ENCODE measurements at regions not wholly inside any gene's neighbourhood (a gene's known extent, or its start where the extent isn't known, plus 50 kb on each side); places are given as distances from the start of the nearest gene placed in this dataset.

DNA sequence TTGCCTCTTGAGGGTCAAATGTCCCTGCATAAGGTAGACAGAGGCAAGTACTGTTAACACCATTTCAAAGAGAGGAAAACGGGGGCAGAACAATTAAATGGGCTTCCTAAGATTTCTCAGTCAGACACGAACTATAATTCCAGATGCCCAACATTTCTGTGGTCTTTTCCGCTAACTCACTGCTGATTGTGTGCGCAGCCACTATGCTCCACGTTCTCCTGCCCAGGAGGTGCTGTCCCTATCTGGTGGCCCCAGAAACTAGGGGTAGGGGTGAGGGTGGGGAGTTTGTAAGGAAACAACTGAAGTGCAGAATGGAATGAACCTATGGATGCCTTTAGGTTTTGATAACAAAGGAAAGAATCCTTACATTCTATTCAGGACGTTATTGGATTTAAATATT, 86.1 kb upstream of the BACH2 start:
- no peak for DNase-seq (ENCODE audit: extremely low spot score in 2 of 2)
- Histone ChIP-seq H3K27me3 (no peaks in the 10 kb centered on the region), H3K27ac (no peak overlapping the region), H3K4me1 (no peaks in the 10 kb centered on the region), H3K4me3 (no peak overlapping the region), H3K9me3 (no peaks in the 10 kb centered on the region), H3K36me3 (no peaks in the 10 kb centered on the region)
- intact Hi-C loops (cut with DNase I), result loop anchor here (10.0 kb wide), 1 partner anchor 1722 kb away; no protein-coding TSS in a partner anchor
- TF ChIP-seq POLR2A (IDR thresholded peaks at IDR 0.05), result no peak
- TF ChIP-seq, protein P1, sequence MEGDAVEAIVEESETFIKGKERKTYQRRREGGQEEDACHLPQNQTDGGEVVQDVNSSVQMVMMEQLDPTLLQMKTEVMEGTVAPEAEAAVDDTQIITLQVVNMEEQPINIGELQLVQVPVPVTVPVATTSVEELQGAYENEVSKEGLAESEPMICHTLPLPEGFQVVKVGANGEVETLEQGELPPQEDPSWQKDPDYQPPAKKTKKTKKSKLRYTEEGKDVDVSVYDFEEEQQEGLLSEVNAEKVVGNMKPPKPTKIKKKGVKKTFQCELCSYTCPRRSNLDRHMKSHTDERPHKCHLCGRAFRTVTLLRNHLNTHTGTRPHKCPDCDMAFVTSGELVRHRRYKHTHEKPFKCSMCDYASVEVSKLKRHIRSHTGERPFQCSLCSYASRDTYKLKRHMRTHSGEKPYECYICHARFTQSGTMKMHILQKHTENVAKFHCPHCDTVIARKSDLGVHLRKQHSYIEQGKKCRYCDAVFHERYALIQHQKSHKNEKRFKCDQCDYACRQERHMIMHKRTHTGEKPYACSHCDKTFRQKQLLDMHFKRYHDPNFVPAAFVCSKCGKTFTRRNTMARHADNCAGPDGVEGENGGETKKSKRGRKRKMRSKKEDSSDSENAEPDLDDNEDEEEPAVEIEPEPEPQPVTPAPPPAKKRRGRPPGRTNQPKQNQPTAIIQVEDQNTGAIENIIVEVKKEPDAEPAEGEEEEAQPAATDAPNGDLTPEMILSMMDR (IDR thresholded peaks at IDR 0.05), result no peak
- no peak for TF ChIP-seq POLR2AphosphoS5 (IDR thresholded peaks at IDR 0.05; ENCODE audit: insufficient read depth in 1 of 2, low read depth in 1 of 2)

DNA sequence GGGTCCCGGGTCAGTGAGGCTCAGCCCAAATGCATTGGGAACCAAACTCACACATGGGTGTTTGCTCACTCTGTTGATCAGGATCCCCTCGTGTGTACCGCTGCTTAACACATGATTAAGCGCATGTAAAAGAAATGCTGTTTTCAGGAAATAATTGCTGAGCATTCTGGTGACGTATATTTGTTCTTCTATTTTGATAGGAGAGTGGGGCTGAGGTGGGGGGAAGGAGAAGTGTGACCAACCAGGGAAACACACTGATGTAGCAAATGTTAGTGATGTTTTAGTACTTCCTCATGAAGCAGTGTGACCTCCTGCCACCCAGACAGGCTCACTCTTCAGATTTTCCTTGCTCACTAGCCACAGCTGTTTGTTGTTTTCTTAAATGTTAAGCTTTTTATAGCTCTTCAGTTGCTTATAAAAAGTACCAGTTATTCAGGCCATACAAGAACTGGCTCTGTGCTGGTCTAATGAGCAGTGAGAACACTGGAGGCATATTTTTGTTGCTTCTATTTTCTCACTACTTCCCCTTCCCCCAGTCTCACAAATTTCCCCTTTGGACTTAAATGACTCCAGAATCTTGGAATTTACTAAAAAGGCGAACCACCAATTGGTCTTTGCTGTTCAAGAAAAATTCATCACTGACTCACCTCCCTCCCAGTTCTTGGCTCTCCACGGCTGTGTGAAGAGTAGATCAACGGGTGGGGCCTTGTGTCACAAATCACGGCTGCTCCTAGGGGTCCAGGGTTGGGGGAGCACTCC, 79.2 kb upstream of the BACH2 start:
- intact Hi-C loops (cut with DNase I), result no loop called here
- Histone ChIP-seq H3K9me3 (no peaks in the 10 kb centered on the region), H3K27ac (peak overlapping the region; percentile 9), H3K4me3 (no peak overlapping the region), H3K4me1 (peaks cover 10% of the 10 kb centered on the region), H3K36me3 (no peaks in the 10 kb centered on the region), H3K27me3 (no peaks in the 10 kb centered on the region)
- DNase-seq (ENCODE audit: extremely low spot score in 2 of 2), result no peak
- TF ChIP-seq, protein P1 (IDR thresholded peaks at IDR 0.05), result no peak
- TF ChIP-seq POLR2A (IDR thresholded peaks at IDR 0.05) (no peak), POLR2AphosphoS5 (IDR thresholded peaks at IDR 0.05; ENCODE audit: insufficient read depth in 1 of 2, low read depth in 1 of 2) (peak in 1 of 2 donors; percentile 60)

DNA sequence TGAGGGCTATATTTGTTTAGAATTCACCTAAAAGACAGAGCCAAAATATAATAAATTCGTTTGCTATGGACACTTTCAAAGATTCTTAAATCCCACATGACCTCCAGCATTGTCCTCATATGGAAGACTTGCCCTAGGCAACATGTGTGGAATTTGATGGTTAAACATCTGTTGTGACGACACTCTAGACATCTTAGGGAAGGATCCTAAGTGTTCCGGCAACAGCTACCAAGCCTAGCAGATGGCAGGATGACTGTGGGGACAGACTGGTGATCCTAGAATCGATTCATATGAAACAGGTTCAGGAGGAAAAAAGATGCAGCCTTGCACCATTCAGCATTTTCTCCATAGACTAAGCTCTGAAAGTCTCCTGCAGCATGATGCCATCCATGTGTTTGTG, 77.6 kb upstream of the BACH2 start:
- Histone ChIP-seq H3K27ac (no peak overlapping the region), H3K27me3 (no peaks in the 10 kb centered on the region), H3K4me1 (peaks cover 16% of the 10 kb centered on the region), H3K9me3 (no peaks in the 10 kb centered on the region), H3K4me3 (no peak overlapping the region), H3K36me3 (no peaks in the 10 kb centered on the region)
- TF ChIP-seq, protein P1 (IDR thresholded peaks at IDR 0.05), result no peak
- TF ChIP-seq POLR2AphosphoS5 (IDR thresholded peaks at IDR 0.05; ENCODE audit: insufficient read depth in 1 of 2, low read depth in 1 of 2) (no peak), POLR2A (IDR thresholded peaks at IDR 0.05) (no peak)
- no peak for DNase-seq (ENCODE audit: extremely low spot score in 2 of 2)
- intact Hi-C loops (cut with DNase I), result no loop called here

DNA sequence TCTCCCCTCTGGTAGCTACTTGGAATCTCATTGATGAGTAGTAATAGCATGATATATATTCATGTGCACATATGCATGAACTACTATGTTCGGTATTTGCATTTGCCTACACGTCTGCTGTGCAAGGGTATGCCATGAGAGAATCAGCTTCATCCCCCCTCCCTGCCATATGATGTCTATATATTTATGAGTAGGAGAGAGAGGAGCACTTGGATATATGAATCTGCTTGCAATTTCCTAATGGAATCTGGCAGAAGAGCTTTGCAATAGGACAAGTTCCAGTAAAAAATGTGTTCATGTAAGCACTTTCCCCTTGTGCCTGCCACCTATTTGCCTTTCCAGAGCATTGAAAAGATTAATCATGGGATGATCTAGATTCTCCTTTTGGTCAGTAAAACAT, 76.2 kb upstream of the BACH2 start:
- intact Hi-C loops (cut with DNase I), result no loop called here
- TF ChIP-seq, protein P1 (IDR thresholded peaks at IDR 0.05), result no peak
- TF ChIP-seq POLR2A (IDR thresholded peaks at IDR 0.05) (no peak), POLR2AphosphoS5 (IDR thresholded peaks at IDR 0.05; ENCODE audit: insufficient read depth in 1 of 2, low read depth in 1 of 2) (no peak)
- H3K4me1 ChIP-seq, result peaks cover 25% of the 10 kb centered on the region
- H3K4me3 ChIP-seq, result no peak overlapping the region
- H3K27me3 ChIP-seq, result no peaks in the 10 kb centered on the region
- DNase-seq (ENCODE audit: extremely low spot score in 2 of 2), result no peak
- H3K36me3 ChIP-seq, result no peaks in the 10 kb centered on the region
- H3K9me3 ChIP-seq, result no peaks in the 10 kb centered on the region
- H3K27ac ChIP-seq, result no peak overlapping the region

DNA sequence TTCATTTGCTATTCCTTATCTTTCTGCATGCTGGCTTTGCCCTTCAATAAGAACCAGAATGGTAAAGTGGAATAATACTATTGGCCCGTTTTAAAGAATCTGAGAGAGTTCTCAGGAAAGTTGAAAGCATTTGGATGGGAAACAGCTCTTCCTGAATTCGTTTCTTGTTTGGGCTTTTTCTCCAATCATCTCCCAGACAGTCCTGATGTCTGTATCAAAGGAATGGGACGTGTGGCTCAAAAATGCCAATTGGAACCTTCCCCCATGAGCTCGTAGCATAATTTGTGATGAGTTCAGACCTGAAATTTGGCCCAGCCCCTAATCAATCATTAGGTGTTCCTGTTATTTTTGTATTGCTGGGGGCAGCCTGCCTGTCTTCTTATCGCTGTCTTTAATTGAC, 75.8 kb upstream of the BACH2 start:
- H3K36me3 ChIP-seq, result no peaks in the 10 kb centered on the region
- H3K4me1 ChIP-seq, result peaks cover 25% of the 10 kb centered on the region
- H3K27ac ChIP-seq, result no peak overlapping the region
- no peak overlapping the region for H3K4me3 ChIP-seq
- no peaks in the 10 kb centered on the region for H3K9me3 ChIP-seq
- intact Hi-C loops (cut with DNase I), result no loop called here
- no peak for TF ChIP-seq POLR2AphosphoS5 (IDR thresholded peaks at IDR 0.05; ENCODE audit: insufficient read depth in 1 of 2, low read depth in 1 of 2)
- TF ChIP-seq POLR2A (IDR thresholded peaks at IDR 0.05), result no peak
- no peak for DNase-seq (ENCODE audit: extremely low spot score in 2 of 2)
- H3K27me3 ChIP-seq, result no peaks in the 10 kb centered on the region
